Testis (tissue), 2 donors: ENCODE measurements at regions not wholly inside any gene's neighbourhood (a gene's known extent, or its start where the extent isn't known, plus 50 kb on each side); places are given as distances from the start of the nearest gene placed in this dataset.

ENCODE experiments used
- POLR2A ChIP-seq: fragments of 450-650 bp; IDR thresholded peaks from one replicate; pipeline ENCODE4 v1.6.1; 2017; ENCODE audit warnings: antibody characterized with exemption, mild to moderate bottlenecking, moderate library complexity
- TF ChIP-seq, protein P1 (sequence below), 3 experiments: fragments of 450-650 bp in 2 of 3; fragments of 200-600 bp in 1 of 3; sonication (generic) in 1 of 3; IDR thresholded peaks; one replicate each; pipeline ENCODE4 v1.5.1; 2016 to 2019; ENCODE audit warnings: antibody characterized with exemption in 3 of 3, mild to moderate bottlenecking in 2 of 3, moderate library complexity in 1 of 3

DNA sequence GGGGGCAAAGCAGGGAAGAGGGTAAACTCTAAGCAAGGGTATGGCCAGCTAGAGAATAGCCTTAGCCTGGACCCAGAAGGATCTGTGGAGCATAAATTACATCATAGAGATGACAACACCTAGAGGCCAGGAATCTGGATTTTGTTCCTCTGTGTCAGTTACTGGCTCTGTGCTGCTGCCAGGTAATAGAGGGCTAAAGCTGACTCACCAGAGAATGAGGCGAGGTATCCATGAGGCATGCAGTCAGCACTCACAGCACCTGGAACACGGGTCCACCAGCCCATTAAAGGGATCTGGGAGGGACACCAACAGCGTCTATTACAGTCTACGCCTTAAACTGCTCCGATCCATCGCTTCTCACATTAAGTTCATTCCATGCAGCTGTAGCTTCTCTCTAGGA lies 74.9 kb upstream of the CMKLR1 start:
- TF ChIP-seq, protein P1, sequence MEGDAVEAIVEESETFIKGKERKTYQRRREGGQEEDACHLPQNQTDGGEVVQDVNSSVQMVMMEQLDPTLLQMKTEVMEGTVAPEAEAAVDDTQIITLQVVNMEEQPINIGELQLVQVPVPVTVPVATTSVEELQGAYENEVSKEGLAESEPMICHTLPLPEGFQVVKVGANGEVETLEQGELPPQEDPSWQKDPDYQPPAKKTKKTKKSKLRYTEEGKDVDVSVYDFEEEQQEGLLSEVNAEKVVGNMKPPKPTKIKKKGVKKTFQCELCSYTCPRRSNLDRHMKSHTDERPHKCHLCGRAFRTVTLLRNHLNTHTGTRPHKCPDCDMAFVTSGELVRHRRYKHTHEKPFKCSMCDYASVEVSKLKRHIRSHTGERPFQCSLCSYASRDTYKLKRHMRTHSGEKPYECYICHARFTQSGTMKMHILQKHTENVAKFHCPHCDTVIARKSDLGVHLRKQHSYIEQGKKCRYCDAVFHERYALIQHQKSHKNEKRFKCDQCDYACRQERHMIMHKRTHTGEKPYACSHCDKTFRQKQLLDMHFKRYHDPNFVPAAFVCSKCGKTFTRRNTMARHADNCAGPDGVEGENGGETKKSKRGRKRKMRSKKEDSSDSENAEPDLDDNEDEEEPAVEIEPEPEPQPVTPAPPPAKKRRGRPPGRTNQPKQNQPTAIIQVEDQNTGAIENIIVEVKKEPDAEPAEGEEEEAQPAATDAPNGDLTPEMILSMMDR (IDR thresholded peaks at IDR 0.05), result no peak
- TF ChIP-seq POLR2A, result no peak
